ENCODE measurements at regions not wholly inside any gene's neighbourhood (a gene's known extent, or its start where the extent isn't known, plus 50 kb on each side); places are given as distances from the start of the nearest gene placed in this dataset.

GRCh38 chr7:113825832-113826231 lies 93.0 kb downstream of the PPP1R3A start:
- no peak for DNase-seq
- in situ Hi-C loops (cut with HindIII; ENCODE audit: low pct_ligation_motif_present, low pct_unique_long_range_greater_than_20kb, low sequenced_read_pairs), result no loop called here

GRCh38 chr7:113824117-113824823 lies 94.5 kb downstream of the PPP1R3A start:
- in situ Hi-C loops (cut with HindIII; ENCODE audit: low pct_ligation_motif_present, low pct_unique_long_range_greater_than_20kb, low sequenced_read_pairs), result no loop called here
- DNase-seq, result no peak

- no peak for DNase-seq
- in situ Hi-C loops (cut with HindIII; ENCODE audit: low pct_ligation_motif_present, low pct_unique_long_range_greater_than_20kb, low sequenced_read_pairs), result no loop called here
These were observed 99.3 kb downstream of the PPP1R3A start for GRCh38 chr7:113819474-113819873.

GRCh38 chr7:113816639-113817038 lies 102.2 kb downstream of the PPP1R3A start:
- no peak for DNase-seq
- in situ Hi-C loops (cut with HindIII; ENCODE audit: low pct_ligation_motif_present, low pct_unique_long_range_greater_than_20kb, low sequenced_read_pairs), result no loop called here

- DNase-seq, result no peak
- in situ Hi-C loops (cut with HindIII; ENCODE audit: low pct_ligation_motif_present, low pct_unique_long_range_greater_than_20kb, low sequenced_read_pairs), result no loop called here
These were observed 105.3 kb downstream of the PPP1R3A start for GRCh38 chr7:113813471-113813870.

GRCh38 chr7:113812591-113813255 lies 106.1 kb downstream of the PPP1R3A start:
- in situ Hi-C loops (cut with HindIII; ENCODE audit: low pct_ligation_motif_present, low pct_unique_long_range_greater_than_20kb, low sequenced_read_pairs), result no loop called here
- no peak for DNase-seq

- in situ Hi-C loops (cut with HindIII; ENCODE audit: low pct_ligation_motif_present, low pct_unique_long_range_greater_than_20kb, low sequenced_read_pairs), result no loop called here
- no peak for DNase-seq
These were observed 108.6 kb downstream of the PPP1R3A start for GRCh38 chr7:113810080-113810744.

GRCh38 chr7:113809581-113809980 lies 109.2 kb downstream of the PPP1R3A start:
- no peak for DNase-seq
- in situ Hi-C loops (cut with HindIII; ENCODE audit: low pct_ligation_motif_present, low pct_unique_long_range_greater_than_20kb, low sequenced_read_pairs), result no loop called here

GRCh38 chr7:113806633-113807327 lies 112.0 kb downstream of the PPP1R3A start:
- no peak for DNase-seq
- in situ Hi-C loops (cut with HindIII; ENCODE audit: low pct_ligation_motif_present, low pct_unique_long_range_greater_than_20kb, low sequenced_read_pairs), result no loop called here

- DNase-seq, result peak; percentile 28
- in situ Hi-C loops (cut with HindIII; ENCODE audit: low pct_ligation_motif_present, low pct_unique_long_range_greater_than_20kb, low sequenced_read_pairs), result no loop called here
These were observed 112.8 kb downstream of the PPP1R3A start for GRCh38 chr7:113805976-113806375.

- in situ Hi-C loops (cut with HindIII; ENCODE audit: low pct_ligation_motif_present, low pct_unique_long_range_greater_than_20kb, low sequenced_read_pairs), result no loop called here
- DNase-seq, result no peak
These were observed 114.2 kb downstream of the PPP1R3A start for GRCh38 chr7:113804475-113805095.

GRCh38 chr7:113801751-113802150 lies 117.1 kb downstream of the PPP1R3A start:
- DNase-seq, result no peak
- in situ Hi-C loops (cut with HindIII; ENCODE audit: low pct_ligation_motif_present, low pct_unique_long_range_greater_than_20kb, low sequenced_read_pairs), result no loop called here

- in situ Hi-C loops (cut with HindIII; ENCODE audit: low pct_ligation_motif_present, low pct_unique_long_range_greater_than_20kb, low sequenced_read_pairs), result no loop called here
- DNase-seq, result no peak
These were observed 118.0 kb downstream of the PPP1R3A start for GRCh38 chr7:113800826-113801225.

- no peak for DNase-seq
- in situ Hi-C loops (cut with HindIII; ENCODE audit: low pct_ligation_motif_present, low pct_unique_long_range_greater_than_20kb, low sequenced_read_pairs), result no loop called here
These were observed 118.9 kb downstream of the PPP1R3A start for GRCh38 chr7:113799896-113800295.

GRCh38 chr7:113797420-113798010 lies 121.3 kb downstream of the PPP1R3A start:
- in situ Hi-C loops (cut with HindIII; ENCODE audit: low pct_ligation_motif_present, low pct_unique_long_range_greater_than_20kb, low sequenced_read_pairs), result no loop called here
- no peak for DNase-seq

- no peak for DNase-seq
- in situ Hi-C loops (cut with HindIII; ENCODE audit: low pct_ligation_motif_present, low pct_unique_long_range_greater_than_20kb, low sequenced_read_pairs), result no loop called here
These were observed 122.3 kb downstream of the PPP1R3A start for GRCh38 chr7:113796557-113796956.

- no peak for DNase-seq
- in situ Hi-C loops (cut with HindIII; ENCODE audit: low pct_ligation_motif_present, low pct_unique_long_range_greater_than_20kb, low sequenced_read_pairs), result no loop called here
These were observed 124.2 kb downstream of the PPP1R3A start for GRCh38 chr7:113794573-113794972.

- in situ Hi-C loops (cut with HindIII; ENCODE audit: low pct_ligation_motif_present, low pct_unique_long_range_greater_than_20kb, low sequenced_read_pairs), result no loop called here
- no peak for DNase-seq
These were observed 125.6 kb downstream of the PPP1R3A start for GRCh38 chr7:113793171-113793570.
